Smooth muscle cell of the brain vasculature (primary cell): ENCODE measurements at regions not wholly inside any gene's neighbourhood (a gene's known extent, or its start where the extent isn't known, plus 50 kb on each side); places are given as distances from the start of the nearest gene placed in this dataset.

Experiments used
- DNase-seq: peaks from one replicate; pipeline ENCODE4 v3.0.0-alpha.2; 2012; ENCODE audit warnings: low read depth, low spot score

GRCh38 chr18:29250843-29251242 is 1073.9 kb upstream of the CDH2 start:
- DNase-seq = no peak

- DNase-seq = no peak
These were observed 1073.3 kb upstream of the CDH2 start for GRCh38 chr18:29250259-29250658.

DNA sequence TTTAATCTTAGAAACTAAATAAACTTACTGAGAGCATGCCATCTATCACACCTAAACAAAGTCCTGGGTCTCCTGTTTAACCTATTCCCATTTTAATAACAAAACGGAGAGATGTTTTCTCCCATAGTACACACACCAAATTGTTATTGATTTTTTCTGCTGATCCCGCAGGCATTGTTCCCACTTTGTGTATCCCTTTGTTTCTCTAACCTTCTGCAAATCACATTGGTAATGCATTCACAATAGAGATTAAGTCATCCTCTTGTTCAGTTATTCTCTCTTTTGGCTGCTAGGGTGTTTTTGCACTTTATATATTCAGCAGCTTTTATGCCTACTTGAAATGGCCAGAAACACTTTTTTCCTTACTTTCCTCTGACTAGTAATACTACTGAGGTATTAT is 1071.9 kb upstream of the CDH2 start:
- no peak for DNase-seq

- no peak for DNase-seq
These were observed 1064.3 kb upstream of the CDH2 start for GRCh38 chr18:29241199-29241598.

DNA sequence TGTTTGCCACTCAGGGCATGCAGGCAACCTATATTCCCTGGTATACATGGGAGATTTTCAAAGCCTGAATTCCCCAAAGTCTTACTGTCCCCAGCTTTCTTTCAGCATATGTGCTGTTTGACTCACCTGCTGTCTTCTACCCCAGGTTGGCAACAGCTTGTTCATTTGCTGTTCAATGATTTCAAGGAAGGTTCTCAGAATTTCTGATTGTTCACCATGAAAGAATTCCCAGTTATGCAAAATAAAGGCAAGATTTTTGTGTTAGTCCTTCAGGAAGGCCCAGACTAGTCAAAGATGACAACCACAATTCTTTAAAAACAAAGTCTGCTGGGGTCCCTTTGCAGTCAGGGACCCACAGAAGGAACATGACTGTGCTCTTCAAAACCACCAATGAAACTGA is 1057.8 kb upstream of the CDH2 start:
- no peak for DNase-seq

GRCh38 chr18:29226213-29226612 is 1049.3 kb upstream of the CDH2 start:
- no peak for DNase-seq

GRCh38 chr18:29225351-29225750 is 1048.4 kb upstream of the CDH2 start:
- DNase-seq = no peak

DNA sequence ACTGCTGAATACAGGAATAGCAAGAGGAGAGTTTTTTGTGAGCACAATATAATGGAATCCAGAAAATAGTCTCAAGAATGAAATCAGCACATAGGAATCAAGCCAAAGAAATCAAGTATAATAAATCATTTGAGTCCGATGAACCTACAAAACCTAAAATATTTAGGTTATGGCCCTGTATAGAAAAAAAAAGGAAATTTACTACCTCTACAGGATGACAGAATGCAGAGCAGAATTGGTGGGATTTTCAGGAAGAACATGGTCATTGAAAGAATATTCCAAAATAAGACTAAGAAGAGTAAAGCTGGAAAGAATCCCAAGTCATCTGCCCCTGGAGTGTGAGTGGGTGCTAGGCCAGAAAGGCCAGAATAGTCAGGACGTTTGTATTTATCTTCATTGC is 1041.2 kb upstream of the CDH2 start:
- no peak for DNase-seq

DNA sequence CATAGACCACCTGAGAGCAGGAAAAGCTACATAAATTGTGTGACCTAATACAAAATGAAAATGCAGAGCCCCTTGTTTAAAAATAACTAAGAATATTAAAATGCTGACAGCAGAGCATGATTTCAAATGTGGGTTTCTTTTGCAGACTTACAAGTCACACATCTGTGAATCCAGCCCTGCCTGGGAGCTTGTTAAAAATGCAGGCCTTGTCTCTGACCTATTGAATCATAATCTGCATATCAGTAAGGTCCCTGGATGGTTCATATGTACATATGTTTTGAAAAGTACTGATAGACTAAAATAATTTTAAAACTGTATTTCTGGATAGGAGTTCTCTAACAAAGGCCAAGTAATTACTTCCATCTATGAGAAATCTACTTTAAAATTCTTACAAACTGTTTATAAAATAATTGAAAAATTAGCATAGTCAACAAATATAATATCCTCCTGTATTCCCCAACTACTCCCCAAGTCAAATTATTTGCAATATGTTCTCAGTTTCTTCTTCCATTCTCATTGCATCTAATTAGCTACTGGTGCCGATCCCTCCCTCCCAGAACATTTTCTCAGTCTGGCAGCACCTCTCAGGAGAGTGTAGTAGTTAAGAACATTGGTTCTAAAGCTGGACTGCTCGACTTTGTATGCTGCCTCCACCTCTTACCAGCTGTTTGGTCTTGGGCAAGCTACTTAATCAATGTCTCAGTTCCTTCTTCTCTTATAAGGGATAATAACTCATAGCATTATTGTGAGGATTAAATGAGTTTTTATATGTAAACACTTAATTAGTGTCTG is 1040.4 kb upstream of the CDH2 start:
- no peak for DNase-seq

DNA sequence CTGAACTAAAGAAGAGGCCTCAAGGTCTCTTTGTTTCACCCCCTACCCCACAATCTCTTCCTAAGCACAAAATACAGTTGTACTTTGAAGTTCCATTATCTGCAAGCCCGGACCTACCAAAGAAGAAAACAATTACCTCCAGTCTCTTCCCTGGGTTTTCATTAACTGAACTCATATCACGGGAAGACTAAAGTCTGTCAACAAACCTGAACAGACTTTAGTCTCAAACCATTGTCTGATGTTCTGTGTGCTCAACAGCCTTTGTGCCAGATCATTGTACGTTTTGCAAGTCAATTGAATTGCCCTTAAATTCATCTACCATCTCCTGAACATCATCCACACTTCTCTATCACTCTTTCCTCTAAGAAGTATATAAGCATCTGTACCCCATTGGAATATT is 1021.9 kb upstream of the CDH2 start:
- no peak for DNase-seq

DNA sequence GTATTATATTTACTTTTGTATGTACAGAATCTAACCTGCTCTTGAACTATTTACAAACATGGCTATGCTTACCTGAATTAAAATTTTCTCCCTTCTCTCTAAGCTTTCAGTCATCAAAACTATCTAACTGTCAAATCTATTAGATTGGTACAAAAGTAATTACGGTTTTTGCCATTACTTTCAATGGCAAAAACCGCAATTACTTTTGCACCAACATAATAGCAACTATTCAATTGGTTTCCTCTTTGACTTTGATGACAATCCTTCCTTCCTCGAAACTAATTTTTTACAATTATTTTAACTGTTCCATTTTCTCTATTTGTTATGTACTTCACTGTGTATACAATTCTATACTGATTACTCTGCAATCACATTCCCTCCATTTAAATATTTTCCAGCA is 1019.4 kb upstream of the CDH2 start:
- DNase-seq = no peak

DNA sequence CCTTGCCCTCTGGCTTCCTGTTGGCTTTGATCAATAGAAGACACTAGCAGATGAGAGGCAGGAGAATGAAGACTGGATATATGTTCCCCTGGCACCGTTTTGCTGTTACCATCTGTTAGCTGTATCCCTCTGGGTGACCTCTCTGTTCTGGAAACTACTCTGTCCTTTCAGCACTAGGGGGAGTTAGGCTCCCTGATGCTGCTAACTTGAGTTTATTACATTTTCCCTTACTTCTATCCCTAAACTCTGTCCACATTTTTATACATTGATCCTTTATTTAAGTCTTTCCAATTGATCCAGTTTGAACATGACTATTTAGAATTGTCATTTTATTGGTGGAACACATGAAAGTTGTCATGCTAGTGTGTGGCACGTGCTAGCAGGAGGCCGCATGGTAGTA is 1014.3 kb upstream of the CDH2 start:
- no peak for DNase-seq

DNA sequence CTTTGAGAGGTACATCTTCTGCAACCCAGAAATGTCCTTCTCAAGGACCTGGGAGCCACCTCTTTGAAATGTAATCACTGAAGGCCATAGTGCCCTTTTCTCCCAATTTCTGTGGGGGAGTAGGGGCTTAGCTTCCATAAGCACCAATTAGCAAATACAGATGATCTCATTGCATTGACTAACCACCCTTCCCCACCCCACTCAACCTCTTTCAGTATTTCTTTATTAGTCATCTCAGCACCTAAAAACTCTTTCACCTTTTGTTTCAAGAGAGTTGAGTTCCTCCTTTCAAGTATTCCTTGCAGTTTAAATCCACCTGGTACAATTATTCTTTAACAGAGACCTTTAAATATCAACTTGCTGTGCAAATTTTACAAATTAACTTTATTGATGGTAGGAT is 1011.8 kb upstream of the CDH2 start:
- DNase-seq = no peak

- no peak for DNase-seq
These were observed 1008.9 kb upstream of the CDH2 start for GRCh38 chr18:29185801-29186200.

DNA sequence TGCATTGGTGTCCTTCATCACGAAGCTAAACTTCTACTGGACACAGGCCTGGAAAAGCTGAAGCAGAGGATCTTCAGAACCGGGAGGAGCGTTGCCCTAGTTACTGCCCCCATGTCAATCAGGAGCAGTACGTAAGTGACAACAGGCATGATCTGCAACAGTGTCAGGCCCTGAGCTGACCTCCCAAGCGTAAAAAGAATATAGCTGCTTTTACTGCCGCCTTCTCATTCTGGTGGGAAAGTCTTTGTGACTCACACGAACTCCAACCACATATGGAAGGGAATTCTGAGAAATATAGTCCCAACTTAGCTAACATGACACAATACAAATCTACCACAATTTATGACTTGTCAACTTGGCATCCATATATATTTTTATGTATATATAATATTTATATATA is 1007.7 kb upstream of the CDH2 start:
- no peak for DNase-seq

- DNase-seq = no peak
These were observed 1004.4 kb upstream of the CDH2 start for GRCh38 chr18:29181151-29181901.

DNA sequence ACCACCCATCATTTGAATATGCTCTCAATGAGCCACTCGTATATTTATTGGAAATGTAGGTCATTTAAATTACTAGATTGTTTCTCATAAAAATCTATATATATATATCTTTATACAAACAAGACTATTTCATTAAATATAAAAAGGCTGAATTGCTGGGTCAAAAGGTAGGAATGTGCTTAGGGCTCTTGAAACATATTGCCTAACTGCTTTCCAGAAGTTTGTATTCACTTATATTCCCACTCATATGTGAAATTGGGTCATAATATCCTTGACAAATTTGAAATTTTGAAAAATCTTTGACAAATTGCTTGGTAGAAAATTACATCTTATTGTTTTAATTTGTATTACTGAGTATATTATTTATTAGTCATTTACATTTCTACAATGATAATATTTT is 999.8 kb upstream of the CDH2 start:
- DNase-seq = no peak

DNA sequence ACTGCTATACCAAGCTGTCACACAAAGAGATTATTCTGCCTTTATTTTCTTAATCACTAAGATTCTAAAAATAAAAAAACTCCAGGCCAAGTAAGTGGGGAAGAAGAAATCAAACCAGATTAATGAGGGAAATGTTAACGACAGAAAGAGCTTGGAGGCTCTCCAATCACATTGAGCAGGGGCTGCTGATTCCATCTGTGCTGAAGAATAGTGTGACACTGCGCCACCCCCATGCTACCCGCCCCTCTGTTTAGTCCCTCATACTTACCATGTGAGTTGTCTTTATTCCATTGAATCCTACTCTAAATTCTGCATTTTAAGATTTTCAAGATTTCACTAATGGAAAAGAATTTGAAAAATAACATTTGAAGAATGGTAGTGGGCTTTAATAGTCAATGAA is 998.0 kb upstream of the CDH2 start:
- DNase-seq = no peak

DNA sequence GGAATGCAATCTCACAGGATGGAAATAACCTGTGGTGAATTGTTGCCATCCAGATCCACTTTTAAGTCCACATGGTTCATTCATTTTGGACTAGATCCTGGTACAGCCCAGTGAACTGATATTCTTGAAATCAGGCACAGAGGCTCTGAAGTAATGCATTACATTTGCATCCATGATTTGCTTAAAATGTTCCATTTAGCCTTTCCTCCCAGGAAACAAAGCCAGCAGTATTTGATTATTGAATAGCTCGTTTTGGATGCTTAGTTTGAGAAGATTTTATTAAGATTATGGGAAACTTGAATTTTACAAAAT is 995.8 kb upstream of the CDH2 start:
- DNase-seq = no peak

GRCh38 chr18:29171892-29172755 is 995.2 kb upstream of the CDH2 start:
- DNase-seq = no peak

DNA sequence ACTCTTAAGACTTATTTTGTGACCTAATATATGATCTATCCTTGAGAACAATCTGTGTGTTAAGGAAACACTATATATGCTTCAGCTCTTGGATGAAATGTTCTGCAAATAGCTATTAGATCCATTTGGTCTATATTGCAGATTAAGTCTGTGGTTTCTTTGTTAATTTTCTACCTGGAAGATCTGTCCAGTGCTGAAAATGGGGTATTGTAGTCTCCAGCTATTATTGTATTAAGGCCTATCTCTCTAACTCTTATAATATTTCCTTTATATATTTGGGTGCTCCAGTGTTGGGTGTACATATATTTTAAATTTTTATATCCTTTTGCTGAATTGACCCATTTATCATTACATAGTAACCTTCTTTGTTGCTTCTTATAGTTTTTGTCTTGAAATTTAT is 992.7 kb upstream of the CDH2 start:
- no peak for DNase-seq

GRCh38 chr18:29164993-29165599 is 988.2 kb upstream of the CDH2 start:
- DNase-seq = no peak
